GM23338 (cell line): ENCODE measurements at regions not wholly inside any gene's neighbourhood (a gene's known extent, or its start where the extent isn't known, plus 50 kb on each side); places are given as distances from the start of the nearest gene placed in this dataset.

ENCODE experiments used
- ATAC-seq: fragments of 200-7000 bp; cut with Tn5 transposase; 3 replicates; pipeline ENCODE4 v1.9.1; 2020
- DNase-seq: peaks from one replicate; pipeline ENCODE4 v3.0.0-alpha.2; 2015; ENCODE audit warnings: low spot score
- H2AFZ ChIP-seq: fragments of 200-600 bp; sonication (generic); 2 replicates; pipeline ENCODE4 v1.8.0; 2016; ENCODE audit warnings: antibody characterized with exemption, mild to moderate bottlenecking, moderate library complexity
- H3F3A ChIP-seq: fragments of 200-600 bp; sonication (generic); replicated peaks from 2 replicates; pipeline ENCODE4 v1.8.0; 2017; ENCODE audit warnings: antibody characterized with exemption, mixed run types, low read depth
- H3K27ac ChIP-seq: fragments of 200-600 bp; sonication (generic); 2 replicates; pipeline ENCODE4 v1.6.1; 2016; ENCODE audit warnings: low read depth
- H3K27me3 ChIP-seq: fragments of 200-600 bp; sonication (generic); 2 replicates; pipeline ENCODE4 v1.8.0; 2016; ENCODE audit warnings: mild to moderate bottlenecking, mixed run types, moderate library complexity; ENCODE audit not compliant: insufficient read depth
- H3K36me3 ChIP-seq: fragments of 200-600 bp; sonication (generic); 2 replicates; pipeline ENCODE4 v1.8.0; 2016; ENCODE audit warnings: mild to moderate bottlenecking; ENCODE audit not compliant: insufficient read depth
- H3K4me1 ChIP-seq: fragments of 200-600 bp; sonication (generic); 2 replicates; pipeline ENCODE4 v1.8.0; 2016; ENCODE audit warnings: mild to moderate bottlenecking, moderate library complexity; ENCODE audit not compliant: insufficient read depth
- H3K4me2 ChIP-seq: fragments of 200-600 bp; sonication (generic); 2 replicates; pipeline ENCODE4 v1.7.1; 2017; ENCODE audit warnings: mixed run types
- H3K4me3 ChIP-seq: fragments of 200-600 bp; sonication (generic); 2 replicates; pipeline ENCODE4 v1.6.1; 2016; ENCODE audit warnings: mixed run types
- H3K79me2 ChIP-seq: fragments of 200-600 bp; sonication (generic); replicated peaks from 2 replicates; pipeline ENCODE4 v1.8.0; 2017; ENCODE audit warnings: mild to moderate bottlenecking; ENCODE audit not compliant: insufficient read depth
- H3K9me2 ChIP-seq: fragments of 200-600 bp; sonication (generic); 2 replicates; pipeline ENCODE4 v1.8.0; 2017; ENCODE audit not compliant: insufficient read depth
- H4K20me1 ChIP-seq: fragments of 200-600 bp; sonication (generic); replicated peaks from 2 replicates; pipeline ENCODE4 v1.8.0; 2017; ENCODE audit warnings: mild to moderate bottlenecking; ENCODE audit not compliant: insufficient read depth
- H3K27ac Mint-ChIP-seq: 2 replicates; pipeline ENCODE4 v1.8.0; 2020; ENCODE audit warnings: inconsistent platforms, mild to moderate bottlenecking, moderate library complexity, mixed read lengths
- H3K27me3 Mint-ChIP-seq: 3 replicates; pipeline ENCODE4 v1.8.0; 2022; ENCODE audit warnings: low read depth, mild to moderate bottlenecking, moderate library complexity, mixed read lengths, inconsistent platforms; ENCODE audit not compliant: insufficient read depth, poor library complexity
- H3K36me3 Mint-ChIP-seq: 3 replicates; pipeline ENCODE4 v1.8.0; 2021; ENCODE audit warnings: low read depth, mild to moderate bottlenecking, inconsistent platforms, moderate library complexity, mixed read lengths
- H3K4me1 Mint-ChIP-seq: 3 replicates; pipeline ENCODE4 v1.8.0; 2020; ENCODE audit warnings: mild to moderate bottlenecking, inconsistent platforms, mixed read lengths
- H3K4me3 Mint-ChIP-seq: 3 replicates; pipeline ENCODE4 v1.8.0; 2021; ENCODE audit warnings: moderate library complexity, mild to moderate bottlenecking, inconsistent platforms, mixed read lengths
- H3K9me3 Mint-ChIP-seq: 3 replicates; pipeline ENCODE4 v1.8.0; 2020; ENCODE audit warnings: moderate library complexity, mild to moderate bottlenecking, inconsistent platforms, mixed read lengths
- CREB1 ChIP-seq: fragments of 250-450 bp; sonication (Bioruptor Pico); IDR thresholded peaks from 2 replicates; pipeline ENCODE4 v1.5.0; 2020; ENCODE audit warnings: low read depth, mild to moderate bottlenecking, moderate library complexity
- EZH2 ChIP-seq: fragments of 200-600 bp; sonication (generic); IDR thresholded peaks from one replicate; pipeline ENCODE4 v1.8.0; 2017; ENCODE audit warnings: antibody characterized with exemption, mild to moderate bottlenecking, low read depth; ENCODE audit not compliant: unreplicated experiment
- EZH2phosphoT487 ChIP-seq: fragments of 200-600 bp; sonication (generic); IDR thresholded peaks from one replicate; pipeline ENCODE4 v1.8.1; 2018; ENCODE audit warnings: antibody characterized with exemption; ENCODE audit not compliant: unreplicated experiment
- JUNB ChIP-seq: IDR thresholded peaks from one replicate; pipeline ENCODE4 v1.6.1; 2016; ENCODE audit warnings: antibody characterized with exemption; ENCODE audit not compliant: unreplicated experiment
- NANOG ChIP-seq: IDR thresholded peaks from 2 replicates; pipeline ENCODE4 v1.6.1; 2016; ENCODE audit warnings: antibody characterized with exemption, borderline replicate concordance
- POLR2AphosphoS5 ChIP-seq: IDR thresholded peaks from 2 replicates; pipeline ENCODE4 v1.6.1; 2016; ENCODE audit warnings: antibody characterized with exemption, low read depth
- STAT1 ChIP-seq: IDR thresholded peaks from one replicate; pipeline ENCODE4 v1.6.1; 2016; ENCODE audit warnings: antibody characterized with exemption; ENCODE audit not compliant: unreplicated experiment
- ZNF114 ChIP-seq: fragments of 250-450 bp; sonication (Bioruptor Pico); IDR thresholded peaks from 2 replicates; pipeline ENCODE4 v1.5.0; 2020; ENCODE audit warnings: mild to moderate bottlenecking, moderate library complexity
- ZNF331 ChIP-seq: fragments of 250-450 bp; sonication (Bioruptor Pico); IDR thresholded peaks from 2 replicates; pipeline ENCODE4 v1.5.0; 2020; ENCODE audit warnings: low read depth, mild to moderate bottlenecking, moderate library complexity
- TF ChIP-seq, protein P1 (sequence below), 2 experiments: fragments of 200-600 bp in 1 of 2; sonication (generic) in 1 of 2; conservative IDR thresholded peaks; 2 replicates each; pipeline versions ENCODE4 v1.5.1 to v1.6.1; 2016 to 2017; ENCODE audit warnings: antibody characterized with exemption in 2 of 2, low read depth in 2 of 2, mild to moderate bottlenecking in 2 of 2, moderate library complexity in 1 of 2
- TF ChIP-seq, protein P2 (sequence below): fragments of 250-450 bp; sonication (Bioruptor Pico); IDR thresholded peaks from 2 replicates; pipeline ENCODE4 v1.5.0; 2020; ENCODE audit warnings: mild to moderate bottlenecking, moderate library complexity
- TF ChIP-seq, protein P3 (sequence below): IDR thresholded peaks from one replicate; pipeline ENCODE4 v1.6.1; 2018; ENCODE audit warnings: antibody characterized with exemption; ENCODE audit not compliant: unreplicated experiment
- TF ChIP-seq, protein P4 (sequence below): IDR thresholded peaks from 2 replicates; pipeline ENCODE4 v1.6.1; 2016; ENCODE audit warnings: antibody characterized with exemption

DNA sequence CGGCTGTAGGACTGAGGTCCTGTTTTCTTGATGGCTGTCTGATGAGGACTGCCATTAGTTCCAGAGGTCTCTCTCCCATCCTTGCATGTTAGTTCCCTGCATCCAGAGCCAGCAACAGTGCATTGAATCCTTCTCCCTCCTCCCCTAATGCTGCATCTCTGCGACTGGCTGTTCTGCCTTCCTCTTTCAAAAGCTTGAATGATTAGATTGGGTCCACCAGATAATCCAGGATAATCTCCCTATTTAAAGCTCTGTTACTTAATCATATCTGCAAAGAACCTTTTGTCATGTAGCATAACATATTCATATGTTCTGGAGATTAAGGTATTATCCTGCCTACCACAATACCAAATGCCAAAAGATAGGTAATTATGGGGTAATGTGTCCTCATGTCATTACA lies 377.5 kb downstream of the GPATCH2 start:
- Mint-ChIP-seq H3K36me3 (no peaks in the 10 kb centered on the region), H3K4me3 (no peak overlapping the region), H3K9me3 (no peaks in the 10 kb centered on the region), H3K27me3 (no peaks in the 10 kb centered on the region), H3K4me1 (no peaks in the 10 kb centered on the region), H3K27ac (no peak overlapping the region)
- Histone ChIP-seq H3K27me3 (no peaks in the 10 kb centered on the region), H3K4me3 (no peak overlapping the region), H3K4me1 (no peaks in the 10 kb centered on the region), H3K4me2 (no peak overlapping the region), H3K79me2 (no peaks in the 10 kb centered on the region), H2AFZ (no peak overlapping the region), H3K36me3 (0 out of 2 replicates have a peak, but pooled peaks cover 3% of the 10 kb centered on the region), H3K27ac (no peak overlapping the region), H4K20me1 (no peaks in the 10 kb centered on the region), H3K9me2 (0 out of 2 replicates have a peak, but pooled peaks cover 2% of the 10 kb centered on the region), H3F3A (no peaks in the 10 kb centered on the region)
- no peak for DNase-seq
- no peak for ATAC-seq
- TF ChIP-seq, protein P1, sequence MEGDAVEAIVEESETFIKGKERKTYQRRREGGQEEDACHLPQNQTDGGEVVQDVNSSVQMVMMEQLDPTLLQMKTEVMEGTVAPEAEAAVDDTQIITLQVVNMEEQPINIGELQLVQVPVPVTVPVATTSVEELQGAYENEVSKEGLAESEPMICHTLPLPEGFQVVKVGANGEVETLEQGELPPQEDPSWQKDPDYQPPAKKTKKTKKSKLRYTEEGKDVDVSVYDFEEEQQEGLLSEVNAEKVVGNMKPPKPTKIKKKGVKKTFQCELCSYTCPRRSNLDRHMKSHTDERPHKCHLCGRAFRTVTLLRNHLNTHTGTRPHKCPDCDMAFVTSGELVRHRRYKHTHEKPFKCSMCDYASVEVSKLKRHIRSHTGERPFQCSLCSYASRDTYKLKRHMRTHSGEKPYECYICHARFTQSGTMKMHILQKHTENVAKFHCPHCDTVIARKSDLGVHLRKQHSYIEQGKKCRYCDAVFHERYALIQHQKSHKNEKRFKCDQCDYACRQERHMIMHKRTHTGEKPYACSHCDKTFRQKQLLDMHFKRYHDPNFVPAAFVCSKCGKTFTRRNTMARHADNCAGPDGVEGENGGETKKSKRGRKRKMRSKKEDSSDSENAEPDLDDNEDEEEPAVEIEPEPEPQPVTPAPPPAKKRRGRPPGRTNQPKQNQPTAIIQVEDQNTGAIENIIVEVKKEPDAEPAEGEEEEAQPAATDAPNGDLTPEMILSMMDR (conservative IDR thresholded peaks at IDR 0.05; ENCODE audit: low read depth in 2 of 2) = no peak
- no peak for TF ChIP-seq STAT1
- no peak for TF ChIP-seq EZH2
- TF ChIP-seq ZNF114 = no peak
- no peak for TF ChIP-seq EZH2phosphoT487
- TF ChIP-seq JUNB = no peak
- no peak for TF ChIP-seq NANOG
- TF ChIP-seq, protein P2, sequence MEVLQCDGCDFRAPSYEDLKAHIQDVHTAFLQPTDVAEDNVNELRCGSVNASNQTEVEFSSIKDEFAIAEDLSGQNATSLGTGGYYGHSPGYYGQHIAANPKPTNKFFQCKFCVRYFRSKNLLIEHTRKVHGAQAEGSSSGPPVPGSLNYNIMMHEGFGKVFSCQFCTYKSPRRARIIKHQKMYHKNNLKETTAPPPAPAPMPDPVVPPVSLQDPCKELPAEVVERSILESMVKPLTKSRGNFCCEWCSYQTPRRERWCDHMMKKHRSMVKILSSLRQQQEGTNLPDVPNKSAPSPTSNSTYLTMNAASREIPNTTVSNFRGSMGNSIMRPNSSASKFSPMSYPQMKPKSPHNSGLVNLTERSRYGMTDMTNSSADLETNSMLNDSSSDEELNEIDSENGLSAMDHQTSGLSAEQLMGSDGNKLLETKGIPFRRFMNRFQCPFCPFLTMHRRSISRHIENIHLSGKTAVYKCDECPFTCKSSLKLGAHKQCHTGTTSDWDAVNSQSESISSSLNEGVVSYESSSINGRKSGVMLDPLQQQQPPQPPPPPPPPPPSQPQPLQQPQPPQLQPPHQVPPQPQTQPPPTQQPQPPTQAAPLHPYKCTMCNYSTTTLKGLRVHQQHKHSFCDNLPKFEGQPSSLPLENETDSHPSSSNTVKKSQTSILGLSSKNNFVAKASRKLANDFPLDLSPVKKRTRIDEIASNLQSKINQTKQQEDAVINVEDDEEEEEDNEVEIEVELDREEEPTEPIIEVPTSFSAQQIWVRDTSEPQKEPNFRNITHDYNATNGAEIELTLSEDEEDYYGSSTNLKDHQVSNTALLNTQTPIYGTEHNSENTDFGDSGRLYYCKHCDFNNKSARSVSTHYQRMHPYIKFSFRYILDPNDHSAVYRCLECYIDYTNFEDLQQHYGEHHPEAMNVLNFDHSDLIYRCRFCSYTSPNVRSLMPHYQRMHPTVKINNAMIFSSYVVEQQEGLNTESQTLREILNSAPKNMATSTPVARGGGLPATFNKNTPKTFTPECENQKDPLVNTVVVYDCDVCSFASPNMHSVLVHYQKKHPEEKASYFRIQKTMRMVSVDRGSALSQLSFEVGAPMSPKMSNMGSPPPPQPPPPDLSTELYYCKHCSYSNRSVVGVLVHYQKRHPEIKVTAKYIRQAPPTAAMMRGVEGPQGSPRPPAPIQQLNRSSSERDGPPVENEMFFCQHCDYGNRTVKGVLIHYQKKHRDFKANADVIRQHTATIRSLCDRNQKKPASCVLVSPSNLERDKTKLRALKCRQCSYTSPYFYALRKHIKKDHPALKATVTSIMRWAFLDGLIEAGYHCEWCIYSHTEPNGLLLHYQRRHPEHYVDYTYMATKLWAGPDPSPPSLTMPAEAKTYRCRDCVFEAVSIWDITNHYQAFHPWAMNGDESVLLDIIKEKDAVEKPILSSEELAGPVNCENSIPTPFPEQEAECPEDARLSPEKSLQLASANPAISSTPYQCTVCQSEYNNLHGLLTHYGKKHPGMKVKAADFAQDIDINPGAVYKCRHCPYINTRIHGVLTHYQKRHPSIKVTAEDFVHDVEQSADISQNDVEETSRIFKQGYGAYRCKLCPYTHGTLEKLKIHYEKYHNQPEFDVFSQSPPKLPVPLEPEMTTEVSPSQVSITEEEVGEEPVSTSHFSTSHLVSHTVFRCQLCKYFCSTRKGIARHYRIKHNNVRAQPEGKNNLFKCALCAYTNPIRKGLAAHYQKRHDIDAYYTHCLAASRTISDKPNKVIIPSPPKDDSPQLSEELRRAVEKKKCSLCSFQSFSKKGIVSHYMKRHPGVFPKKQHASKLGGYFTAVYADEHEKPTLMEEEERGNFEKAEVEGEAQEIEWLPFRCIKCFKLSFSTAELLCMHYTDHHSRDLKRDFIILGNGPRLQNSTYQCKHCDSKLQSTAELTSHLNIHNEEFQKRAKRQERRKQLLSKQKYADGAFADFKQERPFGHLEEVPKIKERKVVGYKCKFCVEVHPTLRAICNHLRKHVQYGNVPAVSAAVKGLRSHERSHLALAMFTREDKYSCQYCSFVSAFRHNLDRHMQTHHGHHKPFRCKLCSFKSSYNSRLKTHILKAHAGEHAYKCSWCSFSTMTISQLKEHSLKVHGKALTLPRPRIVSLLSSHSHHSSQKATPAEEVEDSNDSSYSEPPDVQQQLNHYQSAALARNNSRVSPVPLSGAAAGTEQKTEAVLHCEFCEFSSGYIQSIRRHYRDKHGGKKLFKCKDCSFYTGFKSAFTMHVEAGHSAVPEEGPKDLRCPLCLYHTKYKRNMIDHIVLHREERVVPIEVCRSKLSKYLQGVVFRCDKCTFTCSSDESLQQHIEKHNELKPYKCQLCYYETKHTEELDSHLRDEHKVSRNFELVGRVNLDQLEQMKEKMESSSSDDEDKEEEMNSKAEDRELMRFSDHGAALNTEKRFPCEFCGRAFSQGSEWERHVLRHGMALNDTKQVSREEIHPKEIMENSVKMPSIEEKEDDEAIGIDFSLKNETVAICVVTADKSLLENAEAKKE (CRISPR knock-in tag) = no peak
- TF ChIP-seq, protein P3, sequence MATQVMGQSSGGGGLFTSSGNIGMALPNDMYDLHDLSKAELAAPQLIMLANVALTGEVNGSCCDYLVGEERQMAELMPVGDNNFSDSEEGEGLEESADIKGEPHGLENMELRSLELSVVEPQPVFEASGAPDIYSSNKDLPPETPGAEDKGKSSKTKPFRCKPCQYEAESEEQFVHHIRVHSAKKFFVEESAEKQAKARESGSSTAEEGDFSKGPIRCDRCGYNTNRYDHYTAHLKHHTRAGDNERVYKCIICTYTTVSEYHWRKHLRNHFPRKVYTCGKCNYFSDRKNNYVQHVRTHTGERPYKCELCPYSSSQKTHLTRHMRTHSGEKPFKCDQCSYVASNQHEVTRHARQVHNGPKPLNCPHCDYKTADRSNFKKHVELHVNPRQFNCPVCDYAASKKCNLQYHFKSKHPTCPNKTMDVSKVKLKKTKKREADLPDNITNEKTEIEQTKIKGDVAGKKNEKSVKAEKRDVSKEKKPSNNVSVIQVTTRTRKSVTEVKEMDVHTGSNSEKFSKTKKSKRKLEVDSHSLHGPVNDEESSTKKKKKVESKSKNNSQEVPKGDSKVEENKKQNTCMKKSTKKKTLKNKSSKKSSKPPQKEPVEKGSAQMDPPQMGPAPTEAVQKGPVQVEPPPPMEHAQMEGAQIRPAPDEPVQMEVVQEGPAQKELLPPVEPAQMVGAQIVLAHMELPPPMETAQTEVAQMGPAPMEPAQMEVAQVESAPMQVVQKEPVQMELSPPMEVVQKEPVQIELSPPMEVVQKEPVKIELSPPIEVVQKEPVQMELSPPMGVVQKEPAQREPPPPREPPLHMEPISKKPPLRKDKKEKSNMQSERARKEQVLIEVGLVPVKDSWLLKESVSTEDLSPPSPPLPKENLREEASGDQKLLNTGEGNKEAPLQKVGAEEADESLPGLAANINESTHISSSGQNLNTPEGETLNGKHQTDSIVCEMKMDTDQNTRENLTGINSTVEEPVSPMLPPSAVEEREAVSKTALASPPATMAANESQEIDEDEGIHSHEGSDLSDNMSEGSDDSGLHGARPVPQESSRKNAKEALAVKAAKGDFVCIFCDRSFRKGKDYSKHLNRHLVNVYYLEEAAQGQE = no peak
- no peak for TF ChIP-seq CREB1 (CRISPR knock-in tag)
- no peak for TF ChIP-seq ZNF331
- TF ChIP-seq, protein P4, sequence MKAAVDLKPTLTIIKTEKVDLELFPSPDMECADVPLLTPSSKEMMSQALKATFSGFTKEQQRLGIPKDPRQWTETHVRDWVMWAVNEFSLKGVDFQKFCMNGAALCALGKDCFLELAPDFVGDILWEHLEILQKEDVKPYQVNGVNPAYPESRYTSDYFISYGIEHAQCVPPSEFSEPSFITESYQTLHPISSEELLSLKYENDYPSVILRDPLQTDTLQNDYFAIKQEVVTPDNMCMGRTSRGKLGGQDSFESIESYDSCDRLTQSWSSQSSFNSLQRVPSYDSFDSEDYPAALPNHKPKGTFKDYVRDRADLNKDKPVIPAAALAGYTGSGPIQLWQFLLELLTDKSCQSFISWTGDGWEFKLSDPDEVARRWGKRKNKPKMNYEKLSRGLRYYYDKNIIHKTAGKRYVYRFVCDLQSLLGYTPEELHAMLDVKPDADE = no peak
- TF ChIP-seq POLR2AphosphoS5 = no peak
